GM18498 (cell line): ENCODE measurements at regions not wholly inside any gene's neighbourhood (a gene's known extent, or its start where the extent isn't known, plus 50 kb on each side); places are given as distances from the start of the nearest gene placed in this dataset.

Source experiments
- ATAC-seq: cut with Tn5 transposase; IDR thresholded peaks from one replicate; pipeline ENCODE4 v1.9.1; 2021; ENCODE audit warnings: mild to moderate bottlenecking, moderate library complexity; ENCODE audit not compliant: unreplicated experiment

- no peak for ATAC-seq
Observed at GRCh38 chr7:18354108-18355085, 141.2 kb upstream of the HDAC9 start.

- peak; percentile 37 for ATAC-seq
Observed at GRCh38 chr7:18356191-18356645, 139.3 kb upstream of the HDAC9 start.

GRCh38 chr7:18357691-18358090 is 137.9 kb upstream of the HDAC9 start:
- ATAC-seq, result peak; percentile 41

- ATAC-seq, result no peak
Observed at GRCh38 chr7:18361756-18362155, 133.8 kb upstream of the HDAC9 start.

GRCh38 chr7:18363751-18364380 is 131.7 kb upstream of the HDAC9 start:
- ATAC-seq, result no peak

- no peak for ATAC-seq
Observed at GRCh38 chr7:18364396-18364795, 131.2 kb upstream of the HDAC9 start.

GRCh38 chr7:18366394-18366793 is 129.2 kb upstream of the HDAC9 start:
- ATAC-seq, result no peak

- ATAC-seq, result no peak
Observed at GRCh38 chr7:18369011-18369410, 126.5 kb upstream of the HDAC9 start.

GRCh38 chr7:18370633-18371032 is 124.9 kb upstream of the HDAC9 start:
- no peak for ATAC-seq

- ATAC-seq, result no peak
Observed at GRCh38 chr7:18378989-18379605, 116.5 kb upstream of the HDAC9 start.

GRCh38 chr7:18384491-18385143 is 110.9 kb upstream of the HDAC9 start:
- no peak for ATAC-seq

GRCh38 chr7:18386607-18387006 is 108.9 kb upstream of the HDAC9 start:
- ATAC-seq, result no peak

GRCh38 chr7:18387191-18387735 is 108.3 kb upstream of the HDAC9 start:
- ATAC-seq, result no peak

- ATAC-seq, result no peak
Observed at GRCh38 chr7:18390535-18390907, 105.0 kb upstream of the HDAC9 start.

GRCh38 chr7:18393465-18394118 is 102.0 kb upstream of the HDAC9 start:
- ATAC-seq, result no peak

- ATAC-seq, result no peak
Observed at GRCh38 chr7:18395868-18396267, 99.7 kb upstream of the HDAC9 start.

- ATAC-seq, result no peak
Observed at GRCh38 chr7:18396953-18397352, 98.6 kb upstream of the HDAC9 start.

GRCh38 chr7:18399436-18400235 is 95.9 kb upstream of the HDAC9 start:
- no peak for ATAC-seq

GRCh38 chr7:18400275-18400674 is 95.3 kb upstream of the HDAC9 start:
- no peak for ATAC-seq

GRCh38 chr7:18400726-18401125 is 94.8 kb upstream of the HDAC9 start:
- ATAC-seq, result no peak
